GM18499 (cell line): ENCODE measurements at regions not wholly inside any gene's neighbourhood (a gene's known extent, or its start where the extent isn't known, plus 50 kb on each side); places are given as distances from the start of the nearest gene placed in this dataset.
"Not testable (repeated sequence)": the region's sequence is repeated elsewhere in the genome, so short reads cannot be mapped to it uniquely, and the experiment has no call there.

Experiments used
- ATAC-seq: cut with Tn5 transposase; IDR thresholded peaks from one replicate; pipeline ENCODE4 v1.9.1; 2021; ENCODE audit warnings: moderate number of reproducible peaks; ENCODE audit not compliant: insufficient read depth, unreplicated experiment

GRCh38 chr1:188182063-188182462 lies 1353.3 kb downstream of the PLA2G4A start:
- not testable (repeated sequence) for ATAC-seq

- no peak for ATAC-seq
Observed at GRCh38 chr1:188188317-188188716, 1359.6 kb downstream of the PLA2G4A start.

DNA sequence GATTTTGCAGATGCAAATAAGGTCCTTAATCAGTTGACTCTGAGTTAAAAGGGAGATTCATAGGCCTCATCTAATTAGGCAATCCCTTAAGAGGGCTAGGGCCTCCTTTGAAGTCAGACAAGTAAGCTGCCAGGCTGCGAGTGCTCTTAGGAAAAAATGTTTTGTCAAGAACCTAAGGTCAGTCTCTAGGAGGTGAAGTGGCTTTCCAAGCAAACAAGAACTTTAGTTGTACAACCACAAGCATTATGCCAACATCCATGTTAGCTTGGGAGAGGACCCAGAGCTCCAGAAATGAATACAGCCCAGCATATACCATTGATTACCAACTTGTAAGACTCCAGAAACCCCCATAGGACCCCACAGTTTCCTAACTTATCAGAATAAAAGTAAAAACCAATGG lies 1366.2 kb downstream of the PLA2G4A start:
- no peak for ATAC-seq

GRCh38 chr1:188218289-188218688 lies 1389.5 kb downstream of the PLA2G4A start:
- no peak for ATAC-seq

GRCh38 chr1:188220051-188220450 lies 1391.3 kb downstream of the PLA2G4A start:
- no peak for ATAC-seq

DNA sequence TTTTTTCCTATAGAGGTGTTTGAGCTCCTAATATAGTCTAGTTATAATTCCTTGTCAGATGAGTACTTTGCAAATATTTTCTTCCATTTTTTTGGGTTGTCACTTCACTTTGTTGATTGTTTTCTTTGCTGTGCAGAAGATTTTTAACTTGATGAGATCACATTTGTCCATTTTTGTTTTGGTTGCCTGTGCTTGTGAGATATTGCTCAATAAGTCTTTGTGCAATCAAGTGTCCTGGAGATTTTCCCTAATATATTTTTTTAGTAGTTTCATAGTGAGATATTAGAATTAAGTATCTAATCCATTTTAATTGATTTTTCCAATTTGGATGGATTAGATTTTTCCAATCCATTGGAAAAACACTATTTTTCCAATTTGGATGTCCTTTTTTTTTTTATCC lies 1395.5 kb downstream of the PLA2G4A start:
- no peak for ATAC-seq

DNA sequence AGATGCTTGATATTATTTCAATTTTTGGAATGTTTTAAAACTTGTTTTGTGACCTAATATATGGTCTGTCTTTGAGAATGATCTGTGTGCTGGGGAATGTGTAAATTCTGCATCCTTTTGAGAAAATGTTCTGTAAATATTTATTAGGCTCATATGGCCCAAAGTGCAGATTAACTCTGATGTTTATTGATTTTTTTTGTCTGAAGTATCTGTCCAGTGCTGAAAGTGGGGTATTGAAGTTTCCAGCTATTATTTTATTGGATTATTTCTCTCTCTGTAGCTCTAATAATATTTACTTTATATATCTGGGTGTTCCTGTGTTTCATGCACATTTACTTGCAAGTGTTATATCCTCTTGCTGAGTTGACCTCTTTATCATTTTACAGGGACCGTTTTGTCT lies 1397.2 kb downstream of the PLA2G4A start:
- no peak for ATAC-seq

GRCh38 chr1:188228623-188229022 lies 1399.9 kb downstream of the PLA2G4A start:
- ATAC-seq = no peak

DNA sequence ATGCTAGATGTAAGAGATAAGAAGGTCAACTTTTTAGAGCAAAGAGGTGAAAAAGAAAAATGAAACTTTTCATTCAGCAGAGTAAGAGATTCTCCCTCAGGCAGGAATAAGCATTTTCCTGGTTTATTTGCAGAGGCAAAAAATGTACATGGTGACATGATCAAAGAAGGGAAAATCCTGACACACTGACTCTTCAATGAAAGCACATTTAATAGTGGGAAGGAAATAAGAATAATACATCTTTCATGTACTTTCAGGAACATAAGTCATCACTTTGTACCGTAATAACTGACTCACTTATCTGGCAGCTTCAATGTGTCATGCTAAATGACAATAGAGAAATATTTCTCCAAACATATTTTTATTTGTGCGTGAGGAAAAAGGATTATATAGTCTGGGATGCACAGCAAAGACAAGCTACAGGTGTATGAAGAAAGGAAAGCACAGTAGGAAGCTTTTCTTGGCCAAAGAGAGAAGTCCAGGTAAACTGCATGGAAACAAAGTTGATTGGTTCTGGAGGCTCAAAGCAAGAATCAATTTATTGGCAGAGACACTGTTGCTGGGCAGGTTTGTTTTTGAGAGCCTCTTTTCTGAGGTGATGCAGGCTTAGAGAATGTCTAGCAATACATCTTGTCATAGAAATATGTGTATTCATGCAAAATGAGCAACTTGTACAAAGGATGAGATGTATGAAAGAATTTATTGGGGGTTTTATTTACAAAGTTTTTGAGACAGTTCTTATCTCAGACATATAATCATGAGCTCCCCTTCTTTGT lies 1409.0 kb downstream of the PLA2G4A start:
- no peak for ATAC-seq

DNA sequence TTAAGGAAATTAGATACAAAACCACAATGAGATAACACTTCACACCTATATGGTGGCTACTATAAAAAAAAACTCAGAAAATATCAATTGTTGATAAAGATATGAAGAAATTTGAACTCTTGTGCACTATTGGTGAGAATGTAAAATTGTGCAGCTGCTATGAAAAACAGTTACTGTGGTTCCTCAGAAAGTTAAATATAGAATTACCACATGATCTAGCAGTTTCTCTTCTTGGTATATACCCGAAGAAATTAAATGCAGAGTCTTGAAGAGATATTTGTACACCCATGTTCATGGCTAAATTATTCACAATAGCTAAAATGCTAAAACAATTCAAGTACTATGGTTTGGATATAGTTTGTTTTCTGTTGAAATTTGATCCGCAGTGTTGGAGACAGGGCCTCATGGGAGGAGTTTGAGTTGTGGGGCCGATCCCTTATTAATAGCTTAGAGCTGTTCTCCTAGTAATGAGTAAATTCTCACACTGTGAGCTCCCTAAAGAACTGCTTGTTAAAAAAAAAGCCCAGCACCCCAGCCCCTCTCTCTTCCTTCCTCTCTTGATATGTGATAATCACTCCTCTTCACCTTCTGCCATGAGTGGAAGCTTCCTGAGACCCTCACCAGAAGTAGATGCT lies 1412.1 kb downstream of the PLA2G4A start:
- ATAC-seq = no peak

DNA sequence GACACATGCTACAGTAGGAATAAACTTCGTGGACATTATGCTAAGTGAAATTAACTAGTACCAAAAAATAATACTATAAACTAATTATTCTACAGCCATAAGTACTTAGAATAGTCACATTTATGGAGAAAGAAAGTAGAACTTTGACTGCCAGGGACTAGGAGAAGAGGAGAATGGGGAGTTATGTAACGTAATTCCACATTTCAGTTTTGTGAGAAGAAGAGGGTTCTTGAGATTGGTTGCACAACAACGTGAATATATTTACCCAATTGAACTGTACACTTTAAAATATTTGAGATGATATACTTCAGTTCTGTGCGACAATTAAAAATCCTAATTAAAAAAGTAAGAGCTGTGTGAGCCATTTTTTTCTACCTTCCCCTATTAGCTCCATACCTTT lies 1412.9 kb downstream of the PLA2G4A start:
- no peak for ATAC-seq

GRCh38 chr1:188243456-188243855 lies 1414.7 kb downstream of the PLA2G4A start:
- ATAC-seq = no peak

- ATAC-seq = no peak
Observed at GRCh38 chr1:188244681-188245080, 1415.9 kb downstream of the PLA2G4A start.

DNA sequence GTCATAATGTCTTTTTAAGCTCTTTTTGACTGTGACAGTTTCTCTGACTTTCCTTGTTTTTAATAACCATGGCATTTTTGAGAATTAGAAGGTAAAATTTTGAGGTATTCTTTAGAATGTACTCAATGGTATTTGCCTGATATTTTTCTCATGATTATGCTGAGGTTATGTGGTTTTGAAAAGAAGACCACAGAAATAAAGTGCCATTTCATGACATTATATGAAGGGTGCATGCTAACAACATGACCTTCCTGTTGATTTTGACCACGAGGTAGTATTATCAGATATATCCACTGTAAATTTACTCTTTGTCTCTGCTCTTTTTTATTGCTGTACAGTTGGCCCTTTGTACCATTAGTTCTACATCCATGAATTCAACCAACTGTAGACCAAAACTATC lies 1418.5 kb downstream of the PLA2G4A start:
- ATAC-seq = no peak

GRCh38 chr1:188249811-188250210 lies 1421.1 kb downstream of the PLA2G4A start:
- ATAC-seq = no peak

GRCh38 chr1:188251036-188251435 lies 1422.3 kb downstream of the PLA2G4A start:
- ATAC-seq = no peak

DNA sequence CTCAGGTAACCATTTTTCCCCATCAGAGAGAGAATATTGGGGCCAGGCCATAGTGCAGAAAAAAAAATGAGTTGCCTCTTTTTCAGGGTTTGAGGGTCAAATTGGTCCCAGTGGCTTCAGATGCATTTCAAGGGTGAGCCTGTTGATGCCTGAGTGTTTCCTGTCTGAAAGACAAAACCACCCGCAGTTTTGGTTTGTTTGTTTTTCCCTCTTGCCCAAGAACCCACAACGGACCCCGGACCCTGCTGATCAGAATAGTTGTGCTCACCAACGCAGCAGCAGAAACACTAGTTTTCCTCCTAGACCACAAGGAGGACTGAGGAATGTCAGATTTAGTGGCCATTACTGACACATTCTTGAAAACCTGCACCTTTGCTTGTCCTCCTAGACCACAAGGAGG lies 1433.1 kb downstream of the PLA2G4A start:
- no peak for ATAC-seq

GRCh38 chr1:188269956-188270355 lies 1441.2 kb downstream of the PLA2G4A start:
- ATAC-seq = no peak

DNA sequence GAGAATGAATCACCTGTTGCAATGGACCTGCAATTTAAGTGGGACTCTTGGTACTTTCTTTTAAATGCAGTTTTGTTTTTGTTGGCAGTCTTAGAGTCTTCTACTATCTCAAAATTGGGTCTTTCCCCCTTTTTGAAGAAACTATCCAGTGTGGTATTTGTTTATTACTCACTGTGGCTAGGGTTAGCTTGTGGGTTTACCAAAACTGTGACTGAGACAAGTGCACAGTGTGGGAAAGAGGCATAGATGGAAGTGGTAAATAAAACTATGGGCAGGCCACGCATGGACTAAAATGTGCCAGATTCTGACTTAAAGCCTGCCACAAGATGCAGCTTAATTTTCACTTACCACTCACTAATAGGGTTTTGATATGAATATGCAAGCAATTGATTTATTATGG lies 1441.7 kb downstream of the PLA2G4A start:
- no peak for ATAC-seq

- ATAC-seq = no peak
Observed at GRCh38 chr1:188277771-188278170, 1449.0 kb downstream of the PLA2G4A start.

DNA sequence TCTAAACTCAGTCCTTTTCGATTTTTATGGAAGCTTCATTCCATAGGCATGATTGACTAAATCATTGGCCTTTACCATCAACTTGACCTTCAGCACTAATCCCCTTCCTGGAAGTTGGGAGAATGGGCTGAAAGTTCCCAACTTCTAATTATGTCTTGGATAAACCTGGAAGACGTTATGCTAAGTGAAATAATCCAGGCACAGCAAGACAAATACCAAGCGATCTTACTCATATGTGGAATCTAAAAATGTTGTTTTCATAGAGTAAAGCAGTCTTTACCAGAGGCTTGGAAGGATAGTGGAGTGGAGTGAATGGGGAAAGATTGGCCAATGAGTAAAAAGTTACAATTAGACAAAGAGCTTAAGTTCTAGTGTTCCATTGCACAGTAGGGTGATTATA lies 1453.2 kb downstream of the PLA2G4A start:
- ATAC-seq = no peak

- ATAC-seq = no peak
Observed at GRCh38 chr1:188295157-188295556, 1466.4 kb downstream of the PLA2G4A start.
